ENCODE measurements at regions not wholly inside any gene's neighbourhood (a gene's known extent, or its start where the extent isn't known, plus 50 kb on each side); places are given as distances from the start of the nearest gene placed in this dataset.

GRCh38 chr3:104731074-104731473 lies 635.6 kb upstream of the ALCAM start:
- DNase-seq, result no peak

GRCh38 chr3:104734627-104735026 lies 632.1 kb upstream of the ALCAM start:
- no peak for DNase-seq

GRCh38 chr3:104735691-104736090 lies 631.0 kb upstream of the ALCAM start:
- DNase-seq, result no peak

- DNase-seq, result no peak
Measured at GRCh38 chr3:104738271-104738670, 628.4 kb upstream of the ALCAM start.

- no peak for DNase-seq
Measured at GRCh38 chr3:104740874-104741379, 625.8 kb upstream of the ALCAM start.

- no peak for DNase-seq
Measured at GRCh38 chr3:104742044-104742443, 624.7 kb upstream of the ALCAM start.

GRCh38 chr3:104745313-104745712 lies 621.4 kb upstream of the ALCAM start:
- no peak for DNase-seq

GRCh38 chr3:104746056-104746455 lies 620.7 kb upstream of the ALCAM start:
- no peak for DNase-seq

- DNase-seq, result no peak
Measured at GRCh38 chr3:104750581-104750980, 616.1 kb upstream of the ALCAM start.

- DNase-seq, result no peak
Measured at GRCh38 chr3:104755791-104756190, 610.9 kb upstream of the ALCAM start.

GRCh38 chr3:104763007-104763406 lies 603.7 kb upstream of the ALCAM start:
- DNase-seq, result no peak

- no peak for DNase-seq
Measured at GRCh38 chr3:104764496-104764895, 602.2 kb upstream of the ALCAM start.

GRCh38 chr3:104768886-104769285 lies 597.8 kb upstream of the ALCAM start:
- no peak for DNase-seq

GRCh38 chr3:104779324-104779723 lies 587.4 kb upstream of the ALCAM start:
- no peak for DNase-seq

- DNase-seq, result no peak
Measured at GRCh38 chr3:104781112-104781511, 585.6 kb upstream of the ALCAM start.

- DNase-seq, result no peak
Measured at GRCh38 chr3:104785947-104786346, 580.8 kb upstream of the ALCAM start.

- DNase-seq, result no peak
Measured at GRCh38 chr3:104787306-104787705, 579.4 kb upstream of the ALCAM start.

GRCh38 chr3:104788807-104789206 lies 577.9 kb upstream of the ALCAM start:
- DNase-seq, result no peak

GRCh38 chr3:104791331-104791730 lies 575.4 kb upstream of the ALCAM start:
- DNase-seq, result no peak

- DNase-seq, result no peak
Measured at GRCh38 chr3:104796556-104796955, 570.2 kb upstream of the ALCAM start.

GRCh38 chr3:104805042-104805441 lies 561.7 kb upstream of the ALCAM start:
- no peak for DNase-seq

- no peak for DNase-seq
Measured at GRCh38 chr3:104805508-104805907, 561.2 kb upstream of the ALCAM start.

GRCh38 chr3:104810896-104811295 lies 555.8 kb upstream of the ALCAM start:
- no peak for DNase-seq

- DNase-seq, result no peak
Measured at GRCh38 chr3:104816008-104816407, 550.7 kb upstream of the ALCAM start.

- DNase-seq, result no peak
Measured at GRCh38 chr3:104816716-104817115, 550.0 kb upstream of the ALCAM start.

GRCh38 chr3:104819333-104819732 lies 547.4 kb upstream of the ALCAM start:
- DNase-seq, result no peak

Measured in hematopoietic multipotent progenitor cell treated with erythropoietin and hydrocortisone succinate and interleukin-3 and kit ligand, for 8 days (in vitro differentiated cells).